Nephron (organoid): ENCODE measurements at regions not wholly inside any gene's neighbourhood (a gene's known extent, or its start where the extent isn't known, plus 50 kb on each side); places are given as distances from the start of the nearest gene placed in this dataset.

ENCODE experiments used
- H3K27ac Mint-ChIP-seq, 3 experiments: 2 replicates each; pipeline ENCODE4 v1.8.0; 2020; ENCODE audit warnings: mixed read lengths in 3 of 3, mild to moderate bottlenecking in 2 of 3, moderate library complexity in 1 of 3
- H3K27me3 Mint-ChIP-seq: 2 replicates; pipeline ENCODE4 v1.8.0; 2021; ENCODE audit warnings: low read depth, mild to moderate bottlenecking, moderate library complexity, mixed read lengths
- H3K36me3 Mint-ChIP-seq: 2 replicates; pipeline ENCODE4 v1.8.0; 2020; ENCODE audit warnings: low read depth, mixed read lengths
- H3K4me1 Mint-ChIP-seq: 2 replicates; pipeline ENCODE4 v1.8.0; 2020; ENCODE audit warnings: mixed read lengths
- H3K4me3 Mint-ChIP-seq, 3 experiments: 2 replicates each; pipeline ENCODE4 v1.8.0; 2020; ENCODE audit warnings: mild to moderate bottlenecking in 3 of 3, mixed read lengths in 3 of 3, moderate library complexity in 2 of 3
- H3K9me3 Mint-ChIP-seq: 2 replicates; pipeline ENCODE4 v1.8.0; 2020; ENCODE audit warnings: mixed read lengths
- TF ChIP-seq, protein P1 (sequence below), 3 experiments: fragments of 200-600 bp; sonication (generic); IDR thresholded peaks; one replicate each; pipeline ENCODE4 v1.5.0; 2021; ENCODE audit warnings: antibody characterized with exemption in 3 of 3; ENCODE audit not compliant: unreplicated experiment in 3 of 3

DNA sequence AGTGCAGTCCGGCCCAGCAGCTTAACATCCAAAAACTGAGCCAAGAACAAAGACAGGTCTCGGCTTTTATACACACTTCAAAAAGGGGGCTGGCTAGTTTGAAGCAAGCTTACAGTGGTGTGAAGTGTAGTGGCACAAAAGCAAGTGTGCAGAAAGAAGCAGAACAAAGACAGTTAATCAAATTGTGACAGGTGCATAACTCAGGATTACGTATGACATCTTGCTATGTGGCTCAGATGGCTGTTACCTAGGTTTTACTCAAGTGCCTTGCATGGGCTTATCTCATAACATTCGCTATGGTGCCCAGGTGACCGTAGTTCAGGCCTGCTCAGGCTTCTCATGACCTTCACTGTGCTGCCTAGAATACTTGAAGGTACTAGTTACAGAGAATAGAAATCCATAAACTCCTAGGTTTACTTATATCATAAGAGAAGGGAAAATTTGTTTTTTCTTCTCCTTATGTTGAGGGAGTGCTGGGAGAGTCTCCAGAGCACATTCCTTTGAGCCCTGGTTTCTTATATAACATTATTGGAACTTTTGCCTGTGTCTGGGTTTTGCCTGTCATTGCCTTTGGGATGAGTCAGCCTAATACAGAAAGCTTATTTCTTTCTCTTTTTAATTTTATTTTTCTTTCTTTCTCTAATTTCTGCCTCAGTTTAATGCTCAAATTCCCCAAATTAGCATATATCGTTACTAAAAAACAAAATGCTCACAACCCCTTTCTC, 1629.1 kb upstream of the PCDH20 start:
- TF ChIP-seq, protein P1, sequence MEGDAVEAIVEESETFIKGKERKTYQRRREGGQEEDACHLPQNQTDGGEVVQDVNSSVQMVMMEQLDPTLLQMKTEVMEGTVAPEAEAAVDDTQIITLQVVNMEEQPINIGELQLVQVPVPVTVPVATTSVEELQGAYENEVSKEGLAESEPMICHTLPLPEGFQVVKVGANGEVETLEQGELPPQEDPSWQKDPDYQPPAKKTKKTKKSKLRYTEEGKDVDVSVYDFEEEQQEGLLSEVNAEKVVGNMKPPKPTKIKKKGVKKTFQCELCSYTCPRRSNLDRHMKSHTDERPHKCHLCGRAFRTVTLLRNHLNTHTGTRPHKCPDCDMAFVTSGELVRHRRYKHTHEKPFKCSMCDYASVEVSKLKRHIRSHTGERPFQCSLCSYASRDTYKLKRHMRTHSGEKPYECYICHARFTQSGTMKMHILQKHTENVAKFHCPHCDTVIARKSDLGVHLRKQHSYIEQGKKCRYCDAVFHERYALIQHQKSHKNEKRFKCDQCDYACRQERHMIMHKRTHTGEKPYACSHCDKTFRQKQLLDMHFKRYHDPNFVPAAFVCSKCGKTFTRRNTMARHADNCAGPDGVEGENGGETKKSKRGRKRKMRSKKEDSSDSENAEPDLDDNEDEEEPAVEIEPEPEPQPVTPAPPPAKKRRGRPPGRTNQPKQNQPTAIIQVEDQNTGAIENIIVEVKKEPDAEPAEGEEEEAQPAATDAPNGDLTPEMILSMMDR (IDR thresholded peaks at IDR 0.05; ENCODE audit: unreplicated experiment in 3 of 3) = no peak
- H3K4me1 Mint-ChIP-seq = no peaks in the 10 kb centered on the region
- no peak overlapping the region for H3K4me3 Mint-ChIP-seq
- no peaks in the 10 kb centered on the region for H3K9me3 Mint-ChIP-seq
- no peak overlapping the region for H3K27ac Mint-ChIP-seq
- no peaks in the 10 kb centered on the region for H3K36me3 Mint-ChIP-seq
- no peaks in the 10 kb centered on the region for H3K27me3 Mint-ChIP-seq

DNA sequence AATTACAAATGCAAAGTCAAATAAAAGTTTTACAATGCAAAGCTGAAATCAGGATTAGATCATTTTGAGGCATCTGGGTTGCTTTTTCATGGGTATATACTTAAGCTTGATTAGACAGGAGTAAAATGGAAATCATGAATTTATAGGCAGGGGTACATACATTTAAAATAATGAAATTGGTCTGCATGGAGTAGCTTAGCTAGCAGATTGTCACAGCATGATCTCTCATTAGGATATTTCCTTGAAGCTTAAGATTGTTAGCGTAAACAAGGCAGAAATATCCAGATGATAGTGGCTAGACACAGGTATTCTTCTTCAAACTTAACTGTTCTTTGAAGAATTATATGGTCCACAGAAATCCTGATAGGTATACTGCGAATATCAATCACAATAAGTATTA, 1627.0 kb upstream of the PCDH20 start:
- Mint-ChIP-seq H3K9me3 (peaks cover 2% of the 10 kb centered on the region), H3K27ac (no peak overlapping the region), H3K4me1 (no peaks in the 10 kb centered on the region), H3K36me3 (no peaks in the 10 kb centered on the region), H3K4me3 (no peak overlapping the region), H3K27me3 (no peaks in the 10 kb centered on the region)
- TF ChIP-seq, protein P1 (IDR thresholded peaks at IDR 0.05; ENCODE audit: unreplicated experiment in 3 of 3) = no peak

DNA sequence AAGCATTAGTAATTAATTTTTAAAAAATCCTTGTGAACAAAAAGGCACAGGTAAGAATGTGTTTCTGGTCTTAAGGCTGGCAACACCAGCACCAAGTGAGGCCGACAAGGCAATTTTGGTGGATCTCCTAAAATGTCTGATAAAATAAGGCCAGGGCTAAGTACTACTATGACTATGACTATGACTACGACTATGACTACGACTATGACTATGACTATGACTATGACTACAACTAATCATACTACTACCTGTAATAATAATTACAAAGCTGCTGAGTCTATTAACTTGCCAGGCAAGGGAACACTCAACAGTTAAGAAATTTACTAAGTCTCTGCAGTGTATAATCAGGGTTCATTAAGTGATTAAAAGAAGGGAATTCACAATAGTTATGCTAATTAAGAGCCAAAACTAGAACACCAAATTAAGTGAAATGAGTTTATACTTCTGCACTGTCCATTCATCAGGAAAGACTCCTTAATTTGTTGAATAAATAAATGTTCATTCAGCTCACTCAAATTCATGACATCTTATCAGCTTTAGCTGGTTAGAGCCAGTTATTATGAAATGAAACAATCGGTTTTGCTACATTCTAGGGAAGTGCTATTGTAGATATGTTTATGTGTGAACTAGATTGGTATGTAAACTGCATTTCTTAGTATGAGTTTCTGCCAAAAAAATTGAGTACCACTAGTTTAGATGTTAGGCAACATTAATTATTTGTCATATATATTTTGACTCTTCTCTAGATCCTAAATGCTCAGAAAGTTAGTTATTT, 1626.2 kb upstream of the PCDH20 start:
- Mint-ChIP-seq H3K4me1 (no peaks in the 10 kb centered on the region), H3K9me3 (peaks cover 4% of the 10 kb centered on the region), H3K27ac (no peak overlapping the region), H3K27me3 (no peaks in the 10 kb centered on the region), H3K36me3 (no peaks in the 10 kb centered on the region), H3K4me3 (no peak overlapping the region)
- TF ChIP-seq, protein P1 (IDR thresholded peaks at IDR 0.05; ENCODE audit: unreplicated experiment in 3 of 3) = no peak

DNA sequence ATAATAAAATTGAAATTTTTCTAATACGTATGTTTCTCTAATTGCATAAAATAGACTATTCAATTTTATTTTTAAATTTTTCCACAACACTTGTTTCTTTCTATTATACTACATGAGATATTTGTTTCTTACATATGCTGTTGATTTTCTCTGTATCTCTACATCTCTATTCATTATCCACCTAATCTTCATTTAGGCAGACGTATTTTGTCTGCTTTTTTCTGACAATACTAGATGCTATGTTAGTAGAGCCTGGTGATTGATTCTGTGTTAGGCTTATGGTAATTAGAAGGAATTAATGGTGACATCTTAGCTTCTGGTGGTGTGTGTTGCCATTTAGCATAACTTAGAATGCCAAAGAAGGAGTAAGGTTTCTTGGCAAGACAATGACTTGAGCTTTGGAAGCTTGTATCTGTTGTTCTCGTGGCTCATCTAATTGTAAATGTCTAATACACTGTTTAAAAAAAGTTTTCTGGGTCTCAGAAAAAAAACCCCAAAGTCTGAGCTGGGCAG, 1610.7 kb upstream of the PCDH20 start:
- Mint-ChIP-seq H3K36me3 (no peaks in the 10 kb centered on the region), H3K27me3 (no peaks in the 10 kb centered on the region), H3K4me3 (no peak overlapping the region), H3K4me1 (peaks cover 26% of the 10 kb centered on the region), H3K27ac (no peak overlapping the region), H3K9me3 (no peaks in the 10 kb centered on the region)
- TF ChIP-seq, protein P1 (IDR thresholded peaks at IDR 0.05; ENCODE audit: unreplicated experiment in 3 of 3) = no peak

DNA sequence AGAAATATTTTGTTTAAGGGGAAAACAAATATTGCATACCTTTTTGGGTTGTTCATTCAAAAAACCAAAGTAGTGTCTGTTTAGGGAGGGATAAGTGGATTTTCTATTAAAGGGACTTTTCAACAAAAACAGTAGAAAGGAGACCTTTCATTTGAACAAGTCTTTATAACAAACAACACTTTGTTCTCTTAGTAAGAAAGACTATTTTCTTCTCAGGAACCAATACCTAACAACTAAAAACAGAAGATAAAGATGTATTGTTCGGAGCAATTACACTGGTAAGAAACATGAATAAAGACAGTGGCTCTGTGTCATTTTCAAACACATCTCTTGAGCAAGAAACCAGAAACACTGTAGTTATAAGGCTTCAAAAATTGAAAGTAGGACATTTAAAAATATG, 1610.1 kb upstream of the PCDH20 start:
- TF ChIP-seq, protein P1 (IDR thresholded peaks at IDR 0.05; ENCODE audit: unreplicated experiment in 3 of 3) = no peak
- Mint-ChIP-seq H3K4me3 (no peak overlapping the region), H3K27me3 (no peaks in the 10 kb centered on the region), H3K36me3 (no peaks in the 10 kb centered on the region), H3K4me1 (peaks cover 26% of the 10 kb centered on the region), H3K27ac (no peak overlapping the region), H3K9me3 (no peaks in the 10 kb centered on the region)
